GM19438 (cell line): ENCODE measurements at regions not wholly inside any gene's neighbourhood (a gene's known extent, or its start where the extent isn't known, plus 50 kb on each side); places are given as distances from the start of the nearest gene placed in this dataset.
"Not testable (repeated sequence)": the region's sequence is repeated elsewhere in the genome, so short reads cannot be mapped to it uniquely, and the experiment has no call there.

Source experiments
- ATAC-seq: cut with Tn5 transposase; IDR thresholded peaks from one replicate; pipeline ENCODE4 v1.9.1; 2021; ENCODE audit warnings: low read depth; ENCODE audit not compliant: unreplicated experiment

DNA sequence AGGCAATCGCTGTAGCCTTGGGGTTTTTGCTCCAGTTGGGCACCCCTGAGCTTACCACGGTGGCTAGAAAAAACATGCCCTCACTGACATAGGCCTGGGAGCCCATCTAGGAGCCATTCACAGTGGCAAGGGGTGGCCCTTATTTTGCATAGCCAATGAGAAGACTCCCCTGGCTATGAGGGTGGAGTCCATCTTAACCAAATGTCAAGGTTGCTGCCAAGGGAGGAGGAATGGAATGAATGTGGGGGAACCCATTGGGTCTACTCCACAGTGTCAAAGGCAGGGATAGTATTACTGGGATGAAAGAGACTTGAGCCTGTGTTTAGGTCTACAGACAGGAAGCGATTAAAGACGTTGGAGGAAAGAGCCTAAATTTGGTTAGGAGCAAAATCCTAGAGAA is 295.7 kb upstream of the PLGLB2 start:
- ATAC-seq, result not testable (repeated sequence)

GRCh38 chr2:87452861-87453260 is 295.0 kb upstream of the PLGLB2 start:
- not testable (repeated sequence) for ATAC-seq

GRCh38 chr2:87453965-87454364 is 293.9 kb upstream of the PLGLB2 start:
- not testable (repeated sequence) for ATAC-seq

DNA sequence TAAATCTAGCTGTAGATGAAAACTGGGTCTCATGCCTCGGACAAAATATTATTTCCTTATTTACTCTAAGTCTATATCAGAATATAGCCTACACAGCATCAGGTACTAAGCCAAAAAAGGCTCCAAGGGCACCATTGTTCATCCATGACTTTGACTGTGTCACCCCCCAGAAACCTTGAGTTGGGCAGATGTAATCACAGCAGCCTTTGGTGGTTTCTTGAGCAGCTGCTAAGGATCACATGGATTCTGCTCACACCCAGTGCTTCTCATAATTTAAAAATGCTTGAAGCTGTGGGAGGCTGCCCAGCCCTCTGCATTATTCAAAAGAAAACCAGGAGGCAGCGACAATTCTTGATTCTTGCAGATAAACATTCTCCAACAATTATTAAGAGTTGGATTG is 293.5 kb upstream of the PLGLB2 start:
- not testable (repeated sequence) for ATAC-seq

DNA sequence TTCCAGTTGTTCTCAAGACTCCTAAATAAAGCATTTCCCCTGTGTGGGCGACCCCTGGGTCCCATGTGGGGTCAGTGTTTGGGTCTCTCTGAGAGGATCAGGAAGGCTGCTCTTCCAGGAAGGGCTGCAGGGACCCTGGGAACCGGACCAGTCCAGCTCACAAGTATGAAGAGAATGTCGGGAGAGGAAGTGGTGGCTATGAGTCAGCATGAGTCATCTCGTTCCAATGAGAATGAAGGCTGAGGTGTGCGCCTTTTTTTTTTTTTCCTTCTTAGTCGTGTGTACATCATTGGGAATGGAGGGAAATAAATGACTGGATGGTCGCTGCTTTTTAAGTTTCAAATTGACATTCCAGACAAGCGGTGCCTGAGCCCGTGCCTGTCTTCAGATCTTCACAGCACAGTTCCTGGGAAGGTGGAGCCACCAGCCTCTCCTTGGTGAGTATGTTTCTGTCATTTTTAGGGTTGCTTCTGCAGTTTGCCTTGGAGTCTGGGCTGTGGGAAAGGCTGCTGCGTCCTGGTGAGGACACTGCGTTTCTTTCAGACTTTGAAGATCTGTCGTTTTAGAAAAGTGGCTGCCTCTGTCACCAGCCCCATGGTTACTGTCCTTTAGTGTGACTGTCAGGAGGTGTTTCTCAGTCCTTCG is 292.6 kb upstream of the PLGLB2 start:
- peak; percentile 52 for ATAC-seq

- peak; percentile 32 for ATAC-seq
Observed at GRCh38 chr2:87455854-87456249, 292.0 kb upstream of the PLGLB2 start.

- peak; percentile 63 for ATAC-seq
Observed at GRCh38 chr2:87456477-87457128, 291.3 kb upstream of the PLGLB2 start.

DNA sequence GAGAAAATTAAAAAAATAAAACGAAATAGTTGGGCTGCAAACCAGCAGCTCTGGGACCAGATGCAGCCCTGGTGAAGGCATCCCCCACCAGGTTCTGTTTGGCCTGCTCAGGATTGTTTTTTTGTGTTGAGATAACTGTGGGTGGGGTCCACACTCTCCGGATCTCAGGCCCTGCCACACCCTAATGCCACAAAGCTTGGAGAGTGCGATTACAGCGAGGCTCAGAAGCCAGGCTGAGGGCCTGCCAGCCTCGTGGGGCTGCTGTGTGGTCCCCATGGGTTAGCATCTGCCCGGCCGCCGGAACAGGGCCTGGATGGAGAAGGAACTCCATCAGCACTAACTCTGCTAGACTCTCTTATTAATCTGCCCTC is 290.8 kb upstream of the PLGLB2 start:
- not testable (repeated sequence) for ATAC-seq

DNA sequence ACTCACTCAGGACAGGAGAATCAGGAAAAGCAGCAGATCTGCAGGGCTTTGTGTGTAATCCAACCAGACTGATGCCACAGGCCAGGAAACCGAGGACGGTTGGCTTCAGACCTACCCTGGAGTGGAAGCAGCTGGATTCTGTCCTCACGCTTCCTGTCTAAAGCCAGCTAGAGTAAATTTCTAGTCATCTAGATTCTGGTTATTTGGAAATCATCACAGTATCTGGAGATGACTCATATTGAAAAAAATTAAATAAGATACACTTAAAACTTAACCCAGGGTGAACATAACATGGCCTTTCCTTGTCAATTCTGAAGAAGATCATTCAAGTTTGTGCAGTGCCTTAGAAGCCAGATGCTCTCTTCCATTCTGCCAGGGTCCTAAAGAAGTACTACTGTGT is 288.9 kb upstream of the PLGLB2 start:
- ATAC-seq, result not testable (repeated sequence)

GRCh38 chr2:87460104-87460503 is 287.8 kb upstream of the PLGLB2 start:
- not testable (repeated sequence) for ATAC-seq

DNA sequence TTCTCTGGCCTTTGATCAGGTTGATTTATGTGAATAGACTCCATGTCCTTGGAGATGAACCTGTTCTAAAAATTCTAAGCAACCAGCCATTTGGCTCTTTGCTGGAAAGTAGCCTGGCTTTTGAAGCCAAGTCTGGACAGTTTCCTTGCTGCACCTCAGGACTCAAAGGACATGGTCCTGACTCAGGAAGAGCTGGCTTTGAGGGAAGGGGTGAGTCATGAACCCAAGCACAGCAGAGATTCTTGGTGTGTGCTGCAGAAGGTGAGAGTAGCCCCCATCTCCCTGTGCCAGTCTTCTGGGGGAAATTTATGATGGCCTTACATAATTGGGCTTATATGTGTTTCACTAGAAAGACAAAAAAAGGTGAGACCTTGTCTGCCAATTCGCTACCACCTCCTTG is 287.2 kb upstream of the PLGLB2 start:
- not testable (repeated sequence) for ATAC-seq

DNA sequence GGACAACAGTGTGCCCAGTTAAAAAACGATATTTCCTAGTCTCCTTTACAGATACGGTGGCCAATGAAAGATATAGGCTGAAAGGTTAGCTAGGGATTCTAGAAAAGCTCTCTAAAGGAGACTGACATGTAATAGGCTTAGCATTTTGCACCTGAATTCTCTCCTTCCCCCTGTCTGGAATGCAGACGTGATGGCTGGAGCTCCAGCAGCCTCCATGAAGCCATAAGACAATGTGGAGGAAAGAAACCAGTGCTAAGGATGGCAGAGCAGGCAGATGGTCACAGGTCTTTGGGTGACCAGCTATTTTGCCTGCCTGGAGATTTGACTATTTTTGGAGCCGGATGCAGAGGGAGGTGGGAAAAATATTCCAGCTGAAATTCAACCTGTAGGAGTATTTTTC is 286.2 kb upstream of the PLGLB2 start:
- ATAC-seq, result not testable (repeated sequence)

DNA sequence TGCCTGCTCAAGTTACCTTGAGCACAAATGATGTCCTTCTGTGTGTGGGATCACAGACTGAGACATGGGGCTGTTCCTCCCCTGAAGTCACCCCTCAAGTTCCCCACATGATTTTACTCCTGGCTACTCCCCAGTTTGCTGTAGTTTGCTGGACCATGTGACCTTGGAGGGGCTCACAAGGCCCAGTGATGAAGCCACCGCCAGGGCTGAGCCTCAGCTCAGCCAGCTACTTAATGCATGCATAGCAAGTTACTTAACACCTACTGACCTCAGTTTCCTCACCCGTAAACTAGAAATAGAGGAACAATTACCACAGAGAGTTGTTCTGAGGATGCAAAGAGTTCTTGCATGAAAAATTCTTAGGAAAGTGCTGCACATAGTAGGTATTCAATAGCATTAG is 283.7 kb upstream of the PLGLB2 start:
- not testable (repeated sequence) for ATAC-seq

DNA sequence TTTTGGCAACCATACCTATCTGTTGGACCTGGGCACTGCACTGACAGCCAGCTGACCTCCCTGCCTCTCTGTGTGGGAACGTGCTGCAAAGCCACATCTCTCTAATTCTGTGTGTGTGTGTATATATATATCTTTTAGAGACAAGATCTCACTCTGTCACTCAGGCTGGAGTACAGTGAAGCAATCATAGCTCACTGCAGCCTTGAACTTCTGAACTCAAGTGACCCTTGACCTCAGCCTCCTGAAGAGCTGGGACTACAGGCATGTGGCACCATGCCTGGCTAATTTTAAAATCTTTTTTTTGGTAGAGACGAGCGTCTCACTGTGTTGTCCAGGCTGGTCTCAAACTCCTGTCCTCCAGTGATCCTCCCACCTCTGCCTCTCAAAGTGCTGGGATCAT is 282.2 kb upstream of the PLGLB2 start:
- not testable (repeated sequence) for ATAC-seq

GRCh38 chr2:87466591-87467120 is 281.2 kb upstream of the PLGLB2 start:
- not testable (repeated sequence) for ATAC-seq

DNA sequence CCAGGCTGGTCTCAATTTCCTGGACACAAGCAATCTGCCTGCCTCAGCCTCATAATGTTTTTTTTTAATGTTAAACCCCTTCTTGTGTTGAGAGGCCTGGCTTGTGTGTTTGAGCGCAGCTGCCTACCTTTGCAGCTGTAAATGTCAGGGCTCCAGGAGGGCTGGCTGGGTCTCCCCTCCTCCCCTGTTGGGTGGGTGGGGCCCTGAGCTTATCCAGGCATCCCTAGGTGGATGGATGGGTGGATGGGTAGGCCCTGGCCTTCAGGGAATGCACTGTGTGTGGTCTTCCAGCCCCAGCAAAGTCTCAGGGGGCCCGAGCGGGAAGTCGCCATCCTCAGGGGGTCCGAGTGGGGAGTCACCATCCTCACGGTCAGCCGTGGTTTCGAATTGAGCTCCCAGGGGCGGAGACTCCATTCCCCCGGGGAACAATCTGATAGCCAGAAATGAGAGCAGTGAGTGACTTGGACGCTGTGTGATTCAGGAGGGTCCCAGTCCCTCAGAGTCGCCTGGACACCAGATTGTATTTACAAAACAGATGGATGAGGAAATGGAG is 279.4 kb upstream of the PLGLB2 start:
- not testable (repeated sequence) for ATAC-seq

DNA sequence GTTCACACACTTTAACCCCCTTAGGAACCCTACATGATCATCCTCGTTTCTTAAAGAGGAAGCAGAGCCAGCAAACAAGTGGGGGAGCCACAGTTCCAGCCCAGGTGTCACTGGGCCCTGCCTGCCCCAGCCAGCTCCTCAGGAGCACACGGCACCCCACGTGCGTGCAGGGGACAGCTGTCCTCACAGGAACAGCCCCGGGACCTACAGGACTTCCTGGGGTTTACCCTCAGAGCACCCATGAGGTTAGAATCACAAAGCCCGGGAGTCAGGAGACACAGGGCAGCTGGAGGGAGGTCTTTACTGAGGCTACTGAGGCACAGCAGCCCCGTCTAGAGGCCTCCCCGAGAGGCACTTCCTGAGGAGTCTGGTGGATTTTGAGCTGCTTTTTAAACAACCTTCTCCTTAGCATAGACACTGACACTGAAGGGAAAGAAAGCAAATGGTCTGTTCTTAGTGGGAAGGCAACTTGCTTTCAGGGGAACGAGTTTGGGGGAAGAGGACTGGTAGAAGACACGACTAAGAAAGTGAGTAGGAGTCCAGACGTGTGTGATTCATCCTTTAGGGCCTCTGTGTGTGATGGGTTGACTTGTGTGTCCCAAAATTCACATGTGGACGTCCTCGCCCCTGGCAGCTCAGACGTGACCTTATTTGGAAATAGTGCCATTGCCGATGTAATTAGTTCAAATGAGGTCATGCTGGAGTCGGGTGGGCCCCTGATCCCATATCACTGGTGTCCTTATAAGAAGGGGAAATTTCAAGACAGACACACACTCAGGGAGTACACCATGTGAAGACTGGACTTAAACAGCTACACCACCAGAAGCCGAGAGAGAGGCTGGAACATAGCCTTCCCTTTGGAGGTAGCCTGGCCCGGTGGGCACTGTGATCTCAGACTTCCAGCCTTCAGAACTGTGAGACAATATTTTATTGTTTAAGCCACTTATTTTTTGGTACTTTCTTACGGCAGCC is 278.4 kb upstream of the PLGLB2 start:
- ATAC-seq, result peak; percentile 77

- not testable (repeated sequence) for ATAC-seq
Observed at GRCh38 chr2:87470381-87471380, 277.2 kb upstream of the PLGLB2 start.

- ATAC-seq, result not testable (repeated sequence)
Observed at GRCh38 chr2:87471478-87471877, 276.4 kb upstream of the PLGLB2 start.
